Left kidney (tissue), 1 donor: ENCODE measurements at regions not wholly inside any gene's neighbourhood (a gene's known extent, or its start where the extent isn't known, plus 50 kb on each side); places are given as distances from the start of the nearest gene placed in this dataset.
A peak's percentile ranks its signal among the peaks of the same experiment; 100 is the strongest.
"Not testable (repeated sequence)": the region's sequence is repeated elsewhere in the genome, so short reads cannot be mapped to it uniquely, and the experiment has no call there.

Experiments
- DNase-seq: peaks from one replicate; pipeline ENCODE4 v3.0.0-alpha.2; 2013

GRCh38 chr1:113185463-113186104, 112.6 kb downstream of the LRIG2 start:
- no peak for DNase-seq

- no peak for DNase-seq
Observed at GRCh38 chr1:113190078-113190477, 117.1 kb downstream of the LRIG2 start.

- DNase-seq, result no peak
Observed at GRCh38 chr1:113190930-113191329, 117.9 kb downstream of the LRIG2 start.

- no peak for DNase-seq
Observed at GRCh38 chr1:113191579-113192076, 118.6 kb downstream of the LRIG2 start.

GRCh38 chr1:113192242-113192641, 119.2 kb downstream of the LRIG2 start:
- no peak for DNase-seq

- no peak for DNase-seq
Observed at GRCh38 chr1:113192980-113193379, 120.0 kb downstream of the LRIG2 start.

- DNase-seq, result no peak
Observed at GRCh38 chr1:113194846-113195830, 122.1 kb downstream of the LRIG2 start.

GRCh38 chr1:113197719-113198330, 124.8 kb downstream of the LRIG2 start:
- DNase-seq, result no peak

GRCh38 chr1:113198806-113199205, 125.8 kb downstream of the LRIG2 start:
- no peak for DNase-seq

- DNase-seq, result no peak
Observed at GRCh38 chr1:113199760-113200455, 126.9 kb downstream of the LRIG2 start.

GRCh38 chr1:113201560-113201959, 128.6 kb downstream of the LRIG2 start:
- no peak for DNase-seq

GRCh38 chr1:113205980-113206766, 133.2 kb downstream of the LRIG2 start:
- DNase-seq, result peak; percentile 36

GRCh38 chr1:113207019-113207418, 134.0 kb downstream of the LRIG2 start:
- DNase-seq, result no peak

GRCh38 chr1:113207457-113207856, 134.5 kb downstream of the LRIG2 start:
- DNase-seq, result no peak

GRCh38 chr1:113208425-113208824, 135.4 kb downstream of the LRIG2 start:
- DNase-seq, result not testable (repeated sequence)

GRCh38 chr1:113210248-113210647, 137.2 kb downstream of the LRIG2 start:
- DNase-seq, result no peak

GRCh38 chr1:113211467-113211866, 138.5 kb downstream of the LRIG2 start:
- no peak for DNase-seq

- DNase-seq, result no peak
Observed at GRCh38 chr1:113215015-113215414, 142.0 kb downstream of the LRIG2 start.

- DNase-seq, result no peak
Observed at GRCh38 chr1:113216664-113217063, 143.7 kb downstream of the LRIG2 start.

- DNase-seq, result no peak
Observed at GRCh38 chr1:113217447-113218208, 144.6 kb downstream of the LRIG2 start.
